ENCODE measurements at regions not wholly inside any gene's neighbourhood (a gene's known extent, or its start where the extent isn't known, plus 50 kb on each side); places are given as distances from the start of the nearest gene placed in this dataset.

GRCh38 chr3:6132684-6133432 is 728.1 kb upstream of the GRM7 start:
- CTCF ChIA-PET: interaction anchor here (1.2 kb wide), 1 partner anchor 10 kb away, joined by 3 read pairs; no protein-coding TSS in a partner anchor
- no peak for DNase-seq (ENCODE audit: extremely low spot score)
- TF ChIP-seq CTCF (IDR thresholded peaks at IDR 0.05; ENCODE audit: control extremely low read depth, extremely low read depth, low read depth, missing control alignments): no peak
- POLR2A ChIA-PET: no interaction called here

- no peak for DNase-seq (ENCODE audit: extremely low spot score)
- POLR2A ChIA-PET: no interaction called here
- no peak for TF ChIP-seq CTCF (IDR thresholded peaks at IDR 0.05; ENCODE audit: control extremely low read depth, extremely low read depth, low read depth, missing control alignments)
- CTCF ChIA-PET: interaction anchor here (0.8 to 1.5 kb wide), 2 partner anchors 10 to 11 kb away, joined by 3 read pairs; no protein-coding TSS in a partner anchor
Observed at GRCh38 chr3:6142707-6143106, 718.2 kb upstream of the GRM7 start.

GRCh38 chr3:6147883-6148282 is 713.0 kb upstream of the GRM7 start:
- POLR2A ChIA-PET: no interaction called here
- no peak for TF ChIP-seq CTCF (IDR thresholded peaks at IDR 0.05; ENCODE audit: control extremely low read depth, extremely low read depth, low read depth, missing control alignments)
- CTCF ChIA-PET: no interaction called here

GRCh38 chr3:6155650-6156338 is 705.1 kb upstream of the GRM7 start:
- ChIA-PET CTCF (interaction anchor here (1.0 to 1.5 kb wide), 2 partner anchors 13 to 16 kb away, joined by 3 read pairs; no protein-coding TSS in a partner anchor), POLR2A (no interaction called here)
- no peak for TF ChIP-seq CTCF (IDR thresholded peaks at IDR 0.05; ENCODE audit: control extremely low read depth, extremely low read depth, low read depth, missing control alignments)
- DNase-seq (ENCODE audit: extremely low spot score): no peak

More at GRCh38 chr3:6147883-6148282, 713.0 kb upstream of the GRM7 start:
- DNase-seq (ENCODE audit: extremely low spot score): no peak

- no peak for TF ChIP-seq CTCF (IDR thresholded peaks at IDR 0.05; ENCODE audit: control extremely low read depth, extremely low read depth, low read depth, missing control alignments)
- DNase-seq (ENCODE audit: extremely low spot score): no peak
- ChIA-PET POLR2A (no interaction called here), CTCF (interaction anchor here (1.1 kb wide), 1 partner anchor 38 kb away, joined by 3 read pairs; no protein-coding TSS in a partner anchor)
Observed at GRCh38 chr3:6165951-6166350, 695.0 kb upstream of the GRM7 start.

GRCh38 chr3:6168256-6168655 is 692.7 kb upstream of the GRM7 start:
- TF ChIP-seq CTCF (IDR thresholded peaks at IDR 0.05; ENCODE audit: control extremely low read depth, extremely low read depth, low read depth, missing control alignments): no peak
- POLR2A ChIA-PET: no interaction called here
- CTCF ChIA-PET: interaction anchor here (1.1 to 2.5 kb wide), 3 partner anchors 9 to 18 kb away, joined by 3 to 8 read pairs (median 7); no protein-coding TSS in a partner anchor
- DNase-seq (ENCODE audit: extremely low spot score): no peak
